ENCODE measurements at regions not wholly inside any gene's neighbourhood (a gene's known extent, or its start where the extent isn't known, plus 50 kb on each side); places are given as distances from the start of the nearest gene placed in this dataset.

DNA sequence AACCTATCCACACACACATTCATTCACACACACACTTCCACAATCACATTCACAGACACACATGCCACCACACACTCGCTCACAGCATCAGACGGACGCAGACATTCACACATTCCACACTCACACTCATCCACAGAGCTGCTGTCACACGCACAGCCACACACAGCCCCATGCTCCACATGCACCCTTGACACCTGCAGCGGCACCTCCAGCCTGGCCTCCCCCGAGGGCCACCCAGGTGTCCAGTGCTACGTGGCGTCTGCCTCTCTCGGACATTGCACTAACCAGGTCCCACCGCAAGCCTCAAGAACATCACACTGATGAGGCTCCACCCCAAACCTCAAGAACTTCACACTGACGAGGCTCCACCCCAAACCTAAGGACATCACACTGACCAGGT, 155.2 kb downstream of the RBFOX3 start:
- TF ChIP-seq, protein P1, sequence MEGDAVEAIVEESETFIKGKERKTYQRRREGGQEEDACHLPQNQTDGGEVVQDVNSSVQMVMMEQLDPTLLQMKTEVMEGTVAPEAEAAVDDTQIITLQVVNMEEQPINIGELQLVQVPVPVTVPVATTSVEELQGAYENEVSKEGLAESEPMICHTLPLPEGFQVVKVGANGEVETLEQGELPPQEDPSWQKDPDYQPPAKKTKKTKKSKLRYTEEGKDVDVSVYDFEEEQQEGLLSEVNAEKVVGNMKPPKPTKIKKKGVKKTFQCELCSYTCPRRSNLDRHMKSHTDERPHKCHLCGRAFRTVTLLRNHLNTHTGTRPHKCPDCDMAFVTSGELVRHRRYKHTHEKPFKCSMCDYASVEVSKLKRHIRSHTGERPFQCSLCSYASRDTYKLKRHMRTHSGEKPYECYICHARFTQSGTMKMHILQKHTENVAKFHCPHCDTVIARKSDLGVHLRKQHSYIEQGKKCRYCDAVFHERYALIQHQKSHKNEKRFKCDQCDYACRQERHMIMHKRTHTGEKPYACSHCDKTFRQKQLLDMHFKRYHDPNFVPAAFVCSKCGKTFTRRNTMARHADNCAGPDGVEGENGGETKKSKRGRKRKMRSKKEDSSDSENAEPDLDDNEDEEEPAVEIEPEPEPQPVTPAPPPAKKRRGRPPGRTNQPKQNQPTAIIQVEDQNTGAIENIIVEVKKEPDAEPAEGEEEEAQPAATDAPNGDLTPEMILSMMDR (IDR thresholded peaks at IDR 0.05): no peak
- TF ChIP-seq POLR2A (IDR thresholded peaks at IDR 0.05) (no peak), POLR2AphosphoS5 (IDR thresholded peaks at IDR 0.05) (no peak), EP300 (IDR thresholded peaks at IDR 0.05) (no peak)
